Erythroblast (primary cell): ENCODE measurements at regions not wholly inside any gene's neighbourhood (a gene's known extent, or its start where the extent isn't known, plus 50 kb on each side); places are given as distances from the start of the nearest gene placed in this dataset.

Source experiments
- GATA1 ChIP-seq: IDR thresholded peaks from 2 replicates; pipeline ENCODE4 v1.6.1; 2011; ENCODE audit warnings: low read depth, mild to moderate bottlenecking, control low read depth, low read length, moderate library complexity
- POLR2A ChIP-seq: IDR thresholded peaks from 2 replicates; pipeline ENCODE4 v1.6.1; 2011; ENCODE audit warnings: mild to moderate bottlenecking, low read length

DNA sequence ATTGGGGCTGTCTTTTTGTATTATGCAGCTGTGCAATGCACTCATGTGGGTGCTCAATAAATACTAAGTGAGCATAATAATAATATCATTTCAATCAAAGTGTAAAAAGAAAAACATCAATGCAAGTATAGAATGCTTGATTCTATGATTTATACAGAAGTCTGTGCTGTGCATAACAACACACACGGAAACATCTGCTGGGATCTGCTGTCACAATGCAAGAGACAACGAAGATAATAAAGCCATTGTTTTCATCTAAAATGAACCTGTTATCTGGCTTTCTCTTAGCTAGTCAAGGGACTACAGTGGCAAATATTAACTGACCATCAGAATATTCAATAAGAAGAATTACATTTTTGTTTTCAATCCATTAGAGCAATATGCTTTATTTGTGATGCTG lies 1156.9 kb upstream of the MAP3K7 start:
- TF ChIP-seq POLR2A (no peak), GATA1 (no peak)
